Endodermal cell (in vitro differentiated cells): ENCODE measurements at regions not wholly inside any gene's neighbourhood (a gene's known extent, or its start where the extent isn't known, plus 50 kb on each side); places are given as distances from the start of the nearest gene placed in this dataset.

Experiments used
- DNase-seq: peaks from one replicate; pipeline ENCODE4 v3.0.0-alpha.2; 2017
- H3K27ac ChIP-seq: 2 replicates; pipeline ENCODE4 v1.5.1; 2013; ENCODE audit warnings: mild to moderate bottlenecking, low read depth, low read length, moderate library complexity
- H3K27me3 ChIP-seq: 2 replicates; pipeline ENCODE4 v1.6.1; 2013; ENCODE audit warnings: mild to moderate bottlenecking, low read length, moderate library complexity; ENCODE audit not compliant: insufficient read depth, control insufficient read depth, poor library complexity, severe bottlenecking
- H3K36me3 ChIP-seq: 2 replicates; pipeline ENCODE4 v1.7.0; 2013; ENCODE audit warnings: mild to moderate bottlenecking, low read length, moderate library complexity; ENCODE audit not compliant: control insufficient read depth, insufficient read depth
- H3K4me1 ChIP-seq: one replicate; pipeline ENCODE4 v1.7.0; 2013; ENCODE audit warnings: low read length; ENCODE audit not compliant: control insufficient read depth, insufficient read depth
- H3K4me3 ChIP-seq: 2 replicates; pipeline ENCODE4 v1.5.1; 2013; ENCODE audit warnings: mild to moderate bottlenecking, low read length, moderate library complexity
- H3K9ac ChIP-seq: 2 replicates; pipeline ENCODE4 v1.6.1; 2013; ENCODE audit warnings: mild to moderate bottlenecking, low read length, moderate library complexity; ENCODE audit not compliant: poor library complexity, severe bottlenecking; ENCODE audit errors: extremely low read depth
- H3K9me3 ChIP-seq: 2 replicates; pipeline ENCODE4 v1.6.1; 2013; ENCODE audit warnings: mild to moderate bottlenecking, low read length, moderate library complexity; ENCODE audit not compliant: control insufficient read depth
- H3K27ac Mint-ChIP-seq: 2 replicates; pipeline ENCODE4 v1.8.0; 2020; ENCODE audit warnings: mixed read lengths
- H3K27me3 Mint-ChIP-seq: 2 replicates; pipeline ENCODE4 v1.8.0; 2021; ENCODE audit warnings: mild to moderate bottlenecking, mixed read lengths; ENCODE audit not compliant: insufficient read depth
- H3K36me3 Mint-ChIP-seq: 2 replicates; pipeline ENCODE4 v1.8.0; 2020; ENCODE audit warnings: low read depth, mixed read lengths
- H3K4me1 Mint-ChIP-seq: 2 replicates; pipeline ENCODE4 v1.8.0; 2020; ENCODE audit warnings: mixed read lengths
- H3K4me3 Mint-ChIP-seq: 2 replicates; pipeline ENCODE4 v1.8.0; 2020; ENCODE audit warnings: mild to moderate bottlenecking, moderate library complexity, mixed read lengths
- H3K9me3 Mint-ChIP-seq: 2 replicates; pipeline ENCODE4 v1.8.0; 2020; ENCODE audit warnings: mild to moderate bottlenecking, mixed read lengths
- WGBS, 2 experiments: methylation state at CpG; one replicate each; pipeline versions ENCODE4 v1.1.5 to v1.1.7; 2013; ENCODE audit warnings: missing lambda C conversion rate in 2 of 2, mixed read lengths in 1 of 2; ENCODE audit not compliant: insufficient coverage in 1 of 2, insufficient read length in 1 of 2; 5-methylcytosine and 5-hydroxymethylcytosine counted together
- TF ChIP-seq, protein P1 (sequence below): fragments of 200-600 bp; sonication (generic); conservative IDR thresholded peaks from 2 replicates; pipeline ENCODE4 v1.5.0; 2021; ENCODE audit warnings: antibody characterized with exemption, mild to moderate bottlenecking

DNA sequence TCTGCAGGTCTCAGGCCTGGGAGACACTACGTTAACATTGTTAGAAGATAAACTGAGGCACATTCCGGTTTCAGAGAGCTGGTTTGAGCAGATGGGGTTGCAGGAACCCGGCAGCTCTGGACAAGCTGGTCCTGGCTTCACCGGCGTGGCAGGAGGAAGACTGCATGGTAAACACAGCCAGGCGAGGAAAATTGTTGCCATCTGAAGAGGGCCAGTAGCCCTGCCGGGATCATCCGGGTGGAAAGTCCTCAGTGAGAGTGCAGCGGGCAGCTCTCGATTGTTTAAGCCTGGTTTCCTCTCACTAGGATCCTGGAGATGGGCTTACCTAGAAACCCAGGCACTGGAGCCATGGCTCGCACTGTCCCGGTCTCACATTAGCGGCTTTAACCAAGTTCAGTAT lies 226.9 kb downstream of the IRX2 start:
- no peaks in the 10 kb centered on the region for H3K9me3 ChIP-seq
- no peak for DNase-seq
- Mint-ChIP-seq H3K9me3 (peaks cover 2% of the 10 kb centered on the region), H3K27ac (no peak overlapping the region), H3K36me3 (no peaks in the 10 kb centered on the region), H3K4me3 (no peak overlapping the region), H3K27me3 (peaks cover 5% of the 10 kb centered on the region), H3K4me1 (no peaks in the 10 kb centered on the region)
- H3K27ac ChIP-seq, result no peak overlapping the region
- no peaks in the 10 kb centered on the region for H3K27me3 ChIP-seq
- H3K9ac ChIP-seq, result no peak overlapping the region
- 93 to 98% methylated on average over 12 to 13 of the region's 13 CpGs for WGBS, 2 experiments
- H3K4me3 ChIP-seq, result no peak overlapping the region
- TF ChIP-seq, protein P1, sequence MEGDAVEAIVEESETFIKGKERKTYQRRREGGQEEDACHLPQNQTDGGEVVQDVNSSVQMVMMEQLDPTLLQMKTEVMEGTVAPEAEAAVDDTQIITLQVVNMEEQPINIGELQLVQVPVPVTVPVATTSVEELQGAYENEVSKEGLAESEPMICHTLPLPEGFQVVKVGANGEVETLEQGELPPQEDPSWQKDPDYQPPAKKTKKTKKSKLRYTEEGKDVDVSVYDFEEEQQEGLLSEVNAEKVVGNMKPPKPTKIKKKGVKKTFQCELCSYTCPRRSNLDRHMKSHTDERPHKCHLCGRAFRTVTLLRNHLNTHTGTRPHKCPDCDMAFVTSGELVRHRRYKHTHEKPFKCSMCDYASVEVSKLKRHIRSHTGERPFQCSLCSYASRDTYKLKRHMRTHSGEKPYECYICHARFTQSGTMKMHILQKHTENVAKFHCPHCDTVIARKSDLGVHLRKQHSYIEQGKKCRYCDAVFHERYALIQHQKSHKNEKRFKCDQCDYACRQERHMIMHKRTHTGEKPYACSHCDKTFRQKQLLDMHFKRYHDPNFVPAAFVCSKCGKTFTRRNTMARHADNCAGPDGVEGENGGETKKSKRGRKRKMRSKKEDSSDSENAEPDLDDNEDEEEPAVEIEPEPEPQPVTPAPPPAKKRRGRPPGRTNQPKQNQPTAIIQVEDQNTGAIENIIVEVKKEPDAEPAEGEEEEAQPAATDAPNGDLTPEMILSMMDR, result no peak
- H3K36me3 ChIP-seq, result no peaks in the 10 kb centered on the region
- no peaks in the 10 kb centered on the region for H3K4me1 ChIP-seq

DNA sequence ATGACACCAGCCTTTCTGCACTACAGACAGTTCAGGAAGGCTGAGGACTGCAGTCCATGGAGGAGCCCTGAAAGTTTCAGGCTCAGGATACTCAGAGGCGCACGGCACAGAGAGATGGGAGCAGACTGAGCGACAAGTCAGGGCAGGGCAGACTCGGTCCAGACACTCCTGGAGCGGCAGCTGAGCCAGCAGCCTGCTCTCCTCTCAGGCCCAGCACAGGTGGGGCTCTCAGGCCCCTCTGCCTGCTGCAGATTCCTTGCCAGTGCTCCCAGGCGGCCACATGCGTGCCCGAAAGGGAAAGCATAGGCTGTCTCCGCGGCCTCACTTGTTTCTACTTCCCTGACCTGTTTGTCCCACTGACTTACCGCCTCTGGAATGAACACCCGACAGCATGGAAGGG lies 228.3 kb downstream of the IRX2 start:
- Mint-ChIP-seq H3K27me3 (peaks cover 4% of the 10 kb centered on the region), H3K27ac (no peak overlapping the region), H3K36me3 (no peaks in the 10 kb centered on the region), H3K9me3 (peaks cover 2% of the 10 kb centered on the region), H3K4me1 (no peaks in the 10 kb centered on the region), H3K4me3 (no peak overlapping the region)
- TF ChIP-seq, protein P1, result no peak
- 94% methylated on average over 12 of the region's 12 CpGs for WGBS, 2 experiments
- Histone ChIP-seq H3K4me1 (no peaks in the 10 kb centered on the region), H3K27me3 (no peaks in the 10 kb centered on the region), H3K27ac (no peak overlapping the region), H3K9ac (no peak overlapping the region), H3K9me3 (no peaks in the 10 kb centered on the region), H3K4me3 (no peak overlapping the region), H3K36me3 (no peaks in the 10 kb centered on the region)
- DNase-seq, result no peak

- TF ChIP-seq, protein P1, result no peak
- Histone ChIP-seq H3K36me3 (no peaks in the 10 kb centered on the region), H3K27ac (no peak overlapping the region), H3K9me3 (no peaks in the 10 kb centered on the region), H3K9ac (no peak overlapping the region), H3K27me3 (no peaks in the 10 kb centered on the region), H3K4me1 (no peaks in the 10 kb centered on the region), H3K4me3 (no peak overlapping the region)
- Mint-ChIP-seq H3K4me3 (no peak overlapping the region), H3K27me3 (peaks cover 4% of the 10 kb centered on the region), H3K36me3 (no peaks in the 10 kb centered on the region), H3K4me1 (no peaks in the 10 kb centered on the region), H3K9me3 (peaks cover under 1% of the 10 kb centered on the region), H3K27ac (no peak overlapping the region)
- DNase-seq, result no peak
- WGBS, 2 experiments, result 86 to 91% methylated on average over 8 to 11 of the region's 11 CpGs
Measured at GRCh38 chr5:2522372-2522771, 229.1 kb downstream of the IRX2 start.
